ENCODE measurements at regions not wholly inside any gene's neighbourhood (a gene's known extent, or its start where the extent isn't known, plus 50 kb on each side); places are given as distances from the start of the nearest gene placed in this dataset.

DNA sequence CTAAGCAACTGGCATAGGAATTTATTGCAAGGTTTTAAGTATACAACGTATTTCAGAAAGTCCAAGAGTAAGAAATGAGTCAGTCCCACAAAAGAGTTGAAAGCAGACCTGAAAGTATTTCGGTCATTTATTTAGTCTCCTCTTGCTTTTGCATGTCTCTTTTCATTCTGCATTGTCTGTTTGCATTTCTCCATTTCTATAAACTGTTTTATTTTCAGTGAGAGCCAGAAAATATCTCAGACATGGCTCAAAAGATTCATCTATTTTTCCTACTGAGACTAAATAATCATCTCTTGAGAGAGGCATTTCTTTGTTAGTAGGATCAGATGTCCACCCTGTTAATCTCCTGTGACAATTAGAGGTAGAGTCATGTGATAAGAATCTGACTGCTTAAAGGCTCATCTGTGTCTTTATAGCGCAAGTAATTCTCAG, 219.1 kb upstream of the CCDC179 start:
- Histone ChIP-seq H3K9me3 (no peaks in the 10 kb centered on the region), H3K27me3 (no peaks in the 10 kb centered on the region), H3K36me3 (no peaks in the 10 kb centered on the region), H3K27ac (no peak overlapping the region), H3K4me3 (no peak overlapping the region), H3K4me1 (no peaks in the 10 kb centered on the region)
- no peak for DNase-seq
- TF ChIP-seq, protein P1, sequence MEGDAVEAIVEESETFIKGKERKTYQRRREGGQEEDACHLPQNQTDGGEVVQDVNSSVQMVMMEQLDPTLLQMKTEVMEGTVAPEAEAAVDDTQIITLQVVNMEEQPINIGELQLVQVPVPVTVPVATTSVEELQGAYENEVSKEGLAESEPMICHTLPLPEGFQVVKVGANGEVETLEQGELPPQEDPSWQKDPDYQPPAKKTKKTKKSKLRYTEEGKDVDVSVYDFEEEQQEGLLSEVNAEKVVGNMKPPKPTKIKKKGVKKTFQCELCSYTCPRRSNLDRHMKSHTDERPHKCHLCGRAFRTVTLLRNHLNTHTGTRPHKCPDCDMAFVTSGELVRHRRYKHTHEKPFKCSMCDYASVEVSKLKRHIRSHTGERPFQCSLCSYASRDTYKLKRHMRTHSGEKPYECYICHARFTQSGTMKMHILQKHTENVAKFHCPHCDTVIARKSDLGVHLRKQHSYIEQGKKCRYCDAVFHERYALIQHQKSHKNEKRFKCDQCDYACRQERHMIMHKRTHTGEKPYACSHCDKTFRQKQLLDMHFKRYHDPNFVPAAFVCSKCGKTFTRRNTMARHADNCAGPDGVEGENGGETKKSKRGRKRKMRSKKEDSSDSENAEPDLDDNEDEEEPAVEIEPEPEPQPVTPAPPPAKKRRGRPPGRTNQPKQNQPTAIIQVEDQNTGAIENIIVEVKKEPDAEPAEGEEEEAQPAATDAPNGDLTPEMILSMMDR (IDR thresholded peaks at IDR 0.05), result no peak
- no peak for TF ChIP-seq POLR2A (IDR thresholded peaks at IDR 0.05)

DNA sequence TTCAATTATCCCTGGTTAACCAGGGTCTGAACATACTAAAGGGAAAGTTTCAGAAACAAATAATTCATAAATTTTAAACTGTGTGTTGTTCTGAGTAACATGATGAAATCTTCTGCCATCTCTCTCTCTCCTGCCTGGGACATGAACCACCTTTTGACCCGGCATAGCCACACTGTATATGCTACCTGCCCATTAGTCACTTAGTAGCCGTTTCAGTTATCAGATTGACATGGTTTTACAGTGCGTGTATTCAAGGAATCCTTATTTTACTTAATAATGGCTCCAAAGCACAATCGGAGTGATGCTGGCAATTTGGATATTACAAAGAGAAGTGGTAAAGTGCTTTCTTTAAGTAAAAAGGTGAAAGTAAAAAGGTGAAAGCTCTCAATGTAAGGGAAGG, 227.1 kb upstream of the CCDC179 start:
- no peaks in the 10 kb centered on the region for H3K27me3 ChIP-seq
- H3K4me3 ChIP-seq, result no peak overlapping the region
- no peak for TF ChIP-seq POLR2A (IDR thresholded peaks at IDR 0.05)
- TF ChIP-seq, protein P1 (IDR thresholded peaks at IDR 0.05), result no peak

DNA sequence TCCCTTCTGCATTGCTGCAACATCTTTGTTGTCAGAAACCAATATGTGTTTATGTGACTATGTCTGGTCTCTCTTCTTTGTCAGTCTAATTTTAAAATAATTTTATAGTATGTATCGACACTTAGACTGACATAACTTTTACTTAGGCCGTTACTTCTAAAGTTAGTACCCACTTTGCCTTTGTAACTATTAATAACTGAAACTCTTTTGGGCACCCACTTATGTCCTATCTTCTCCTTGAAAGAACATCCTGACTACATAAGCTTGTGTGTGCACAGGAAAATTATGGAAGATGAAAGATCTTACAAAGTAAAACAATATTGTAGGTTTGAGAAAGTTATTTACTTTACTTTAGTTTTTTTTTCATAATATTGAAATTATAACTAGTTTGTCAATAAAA, 230.4 kb upstream of the CCDC179 start:
- DNase-seq, result no peak
- TF ChIP-seq POLR2A (IDR thresholded peaks at IDR 0.05), result no peak
- TF ChIP-seq, protein P1 (IDR thresholded peaks at IDR 0.05), result no peak
- H3K36me3 ChIP-seq, result no peaks in the 10 kb centered on the region

More for the DNA sequence above, 227.1 kb upstream of the CCDC179 start:
- Histone ChIP-seq H3K36me3 (no peaks in the 10 kb centered on the region), H3K27ac (no peak overlapping the region), H3K4me1 (no peaks in the 10 kb centered on the region), H3K9me3 (no peaks in the 10 kb centered on the region)
- DNase-seq, result no peak

DNA sequence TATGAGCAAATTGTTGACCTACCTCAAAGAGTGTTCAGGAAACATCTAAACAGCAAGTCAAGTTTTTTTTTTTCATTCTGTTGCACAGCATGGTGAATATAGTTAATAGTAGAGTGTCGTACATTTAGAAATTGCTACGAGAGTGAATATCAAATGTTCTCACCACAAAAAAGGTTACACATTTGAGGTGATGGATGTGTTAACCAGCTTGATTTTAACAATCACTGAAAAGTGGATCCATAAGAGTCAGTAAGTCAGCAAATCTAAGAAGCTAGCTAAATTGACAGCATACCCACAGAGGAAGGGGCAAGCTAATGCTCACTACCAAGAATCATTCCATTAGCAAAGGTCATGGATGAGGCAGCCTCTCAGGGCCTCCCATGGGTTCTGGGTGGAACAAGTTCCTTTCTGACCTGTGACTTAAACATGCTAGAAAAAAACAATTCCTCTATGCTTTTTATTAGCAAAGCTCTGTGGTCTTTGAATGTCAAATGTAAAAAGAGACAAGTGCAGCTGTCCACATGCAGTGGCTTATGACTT, 235.4 kb upstream of the CCDC179 start:
- Histone ChIP-seq H3K9me3 (no peaks in the 10 kb centered on the region), H3K27ac (no peak overlapping the region), H3K36me3 (no peaks in the 10 kb centered on the region), H3K4me3 (no peak overlapping the region), H3K27me3 (no peaks in the 10 kb centered on the region), H3K4me1 (no peaks in the 10 kb centered on the region)
- TF ChIP-seq, protein P1 (IDR thresholded peaks at IDR 0.05), result no peak
- TF ChIP-seq POLR2A (IDR thresholded peaks at IDR 0.05), result no peak
- DNase-seq, result no peak

More for the DNA sequence above, 230.4 kb upstream of the CCDC179 start:
- H3K4me3 ChIP-seq, result no peak overlapping the region
- no peaks in the 10 kb centered on the region for H3K27me3 ChIP-seq
- H3K9me3 ChIP-seq, result no peaks in the 10 kb centered on the region
- H3K4me1 ChIP-seq, result no peaks in the 10 kb centered on the region
- no peak overlapping the region for H3K27ac ChIP-seq

DNA sequence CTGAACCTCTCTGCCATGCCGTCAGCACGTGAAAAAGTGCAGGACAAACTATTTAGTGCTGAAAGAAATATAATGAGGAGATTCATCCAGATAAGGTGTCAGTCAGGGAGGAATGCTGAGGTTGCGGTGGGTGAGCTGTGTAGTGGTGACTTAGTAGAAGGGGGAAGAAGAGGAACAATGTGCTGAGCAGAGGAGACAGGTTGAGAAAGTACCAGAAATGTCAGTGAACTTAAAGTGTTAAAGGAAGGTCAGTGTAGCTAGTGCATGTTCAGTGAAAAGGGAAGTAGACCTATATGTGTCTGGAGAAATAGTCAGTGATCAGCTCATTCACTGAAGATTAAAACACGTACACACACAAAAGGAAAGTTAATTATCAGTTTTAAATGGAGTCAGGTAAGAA, 237.6 kb upstream of the CCDC179 start:
- TF ChIP-seq POLR2A (IDR thresholded peaks at IDR 0.05), result no peak
- TF ChIP-seq, protein P1 (IDR thresholded peaks at IDR 0.05), result no peak
- H3K27me3 ChIP-seq, result no peaks in the 10 kb centered on the region
- H3K36me3 ChIP-seq, result no peaks in the 10 kb centered on the region
- H3K9me3 ChIP-seq, result no peaks in the 10 kb centered on the region
- no peaks in the 10 kb centered on the region for H3K4me1 ChIP-seq
- no peak overlapping the region for H3K27ac ChIP-seq
- H3K4me3 ChIP-seq, result no peak overlapping the region
- no peak for DNase-seq

DNA sequence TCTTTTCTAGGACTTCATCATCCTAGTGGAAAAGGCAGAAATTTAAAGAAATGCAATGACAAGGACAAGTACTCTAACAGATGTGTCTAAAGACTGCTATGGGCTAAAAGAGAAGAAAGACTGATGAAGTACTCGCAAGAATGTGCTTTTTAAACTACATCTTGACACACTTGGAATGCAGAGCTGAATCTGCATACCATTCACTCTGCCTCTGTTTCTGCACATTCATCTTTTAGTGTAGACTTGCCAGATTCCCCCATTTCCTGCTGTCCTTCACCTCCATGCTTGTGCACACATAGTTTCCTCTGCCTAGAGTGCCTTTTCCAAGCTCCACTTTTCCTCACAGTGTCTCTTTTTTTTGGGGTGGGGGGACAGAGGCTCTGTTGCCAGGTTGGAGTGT, 239.0 kb upstream of the CCDC179 start:
- no peak for TF ChIP-seq POLR2A (IDR thresholded peaks at IDR 0.05)
- TF ChIP-seq, protein P1 (IDR thresholded peaks at IDR 0.05), result no peak
- Histone ChIP-seq H3K9me3 (no peaks in the 10 kb centered on the region), H3K4me1 (no peaks in the 10 kb centered on the region), H3K27ac (no peak overlapping the region), H3K4me3 (no peak overlapping the region), H3K36me3 (no peaks in the 10 kb centered on the region), H3K27me3 (no peaks in the 10 kb centered on the region)
- no peak for DNase-seq
